ENCODE measurements at regions not wholly inside any gene's neighbourhood (a gene's known extent, or its start where the extent isn't known, plus 50 kb on each side); places are given as distances from the start of the nearest gene placed in this dataset.
"Not testable (repeated sequence)": the region's sequence is repeated elsewhere in the genome, so short reads cannot be mapped to it uniquely, and the experiment has no call there.

- H3K36me3 ChIP-seq (ENCODE audit: insufficient read depth, insufficient read length, low read length), result no peaks in the 10 kb centered on the region
- TF ChIP-seq YY1 (IDR thresholded peaks at IDR 0.05; ENCODE audit: insufficient read depth, insufficient read length) (no peak), SUZ12 (IDR thresholded peaks at IDR 0.05; ENCODE audit: extremely low read depth, insufficient read depth, insufficient read length) (no peak), ZNF274 (IDR thresholded peaks at IDR 0.05; ENCODE audit: low read depth, low read length) (no peak)
- H3K4me1 ChIP-seq (ENCODE audit: insufficient read depth, insufficient read length), result no peaks in the 10 kb centered on the region
- H3K9ac ChIP-seq (ENCODE audit: insufficient read length, low read depth), result no peak overlapping the region
- no peaks in the 10 kb centered on the region for H3K9me3 ChIP-seq (ENCODE audit: insufficient read depth, low read length)
- no peak for DNase-seq (ENCODE audit: low read depth, low spot score)
- H3K4me3 ChIP-seq (ENCODE audit: insufficient read length, low read depth), result no peak overlapping the region
- peaks cover 4% of the 10 kb centered on the region for H3K27me3 ChIP-seq (ENCODE audit: insufficient read depth, insufficient read length)
Measured at GRCh38 chr5:1637639-1638481, 114.1 kb upstream of the LPCAT1 start.

- no peak for TF ChIP-seq YY1 (IDR thresholded peaks at IDR 0.05; ENCODE audit: insufficient read depth, insufficient read length)
- no peaks in the 10 kb centered on the region for H3K4me1 ChIP-seq (ENCODE audit: insufficient read depth, insufficient read length)
- no peaks in the 10 kb centered on the region for H3K9me3 ChIP-seq (ENCODE audit: insufficient read depth, low read length)
- H3K4me3 ChIP-seq (ENCODE audit: insufficient read length, low read depth), result no peak overlapping the region
- H3K9ac ChIP-seq (ENCODE audit: insufficient read length, low read depth), result no peak overlapping the region
- no peaks in the 10 kb centered on the region for H3K27me3 ChIP-seq (ENCODE audit: insufficient read depth, insufficient read length)
- H3K36me3 ChIP-seq (ENCODE audit: insufficient read depth, insufficient read length, low read length), result no peaks in the 10 kb centered on the region
- no peak for DNase-seq (ENCODE audit: low read depth, low spot score)
Measured at GRCh38 chr5:1636981-1637638, 113.3 kb upstream of the LPCAT1 start.

- not testable (repeated sequence) for H3K4me1 ChIP-seq (ENCODE audit: insufficient read depth, insufficient read length); DNase-seq (ENCODE audit: low read depth, low spot score); H3K9me3 ChIP-seq (ENCODE audit: insufficient read depth, low read length); H3K4me3 ChIP-seq (ENCODE audit: insufficient read length, low read depth); H3K27me3 ChIP-seq (ENCODE audit: insufficient read depth, insufficient read length); H3K36me3 ChIP-seq (ENCODE audit: insufficient read depth, insufficient read length, low read length); H3K9ac ChIP-seq (ENCODE audit: insufficient read length, low read depth)
Measured at GRCh38 chr5:1636208-1636770, 112.5 kb upstream of the LPCAT1 start.

- H3K9ac ChIP-seq (ENCODE audit: insufficient read length, low read depth); H3K9me3 ChIP-seq (ENCODE audit: insufficient read depth, low read length); H3K4me1 ChIP-seq (ENCODE audit: insufficient read depth, insufficient read length); H3K27me3 ChIP-seq (ENCODE audit: insufficient read depth, insufficient read length); H3K4me3 ChIP-seq (ENCODE audit: insufficient read length, low read depth); DNase-seq (ENCODE audit: low read depth, low spot score); H3K36me3 ChIP-seq (ENCODE audit: insufficient read depth, insufficient read length, low read length): not testable (repeated sequence)
Measured at GRCh38 chr5:1635477-1635876, 111.7 kb upstream of the LPCAT1 start.

GRCh38 chr5:1634337-1634661 lies 110.5 kb upstream of the LPCAT1 start:
- no peaks in the 10 kb centered on the region for H3K9me3 ChIP-seq (ENCODE audit: insufficient read depth, low read length)
- no peaks in the 10 kb centered on the region for H3K4me1 ChIP-seq (ENCODE audit: insufficient read depth, insufficient read length)
- TF ChIP-seq YY1 (IDR thresholded peaks at IDR 0.05; ENCODE audit: insufficient read depth, insufficient read length) (no peak), ZNF274 (IDR thresholded peaks at IDR 0.05; ENCODE audit: low read depth, low read length) (no peak), SUZ12 (IDR thresholded peaks at IDR 0.05; ENCODE audit: extremely low read depth, insufficient read depth, insufficient read length) (no peak)
- DNase-seq (ENCODE audit: low read depth, low spot score), result no peak
- H3K4me3 ChIP-seq (ENCODE audit: insufficient read length, low read depth), result peak overlapping the region; percentile 55
- peak overlapping the region; percentile 88 for H3K9ac ChIP-seq (ENCODE audit: insufficient read length, low read depth)
- H3K27me3 ChIP-seq (ENCODE audit: insufficient read depth, insufficient read length), result no peaks in the 10 kb centered on the region
- no peaks in the 10 kb centered on the region for H3K36me3 ChIP-seq (ENCODE audit: insufficient read depth, insufficient read length, low read length)

GRCh38 chr5:1633605-1634336 lies 110.0 kb upstream of the LPCAT1 start:
- Histone ChIP-seq H3K9me3 (ENCODE audit: insufficient read depth, low read length) (no peaks in the 10 kb centered on the region), H3K27me3 (ENCODE audit: insufficient read depth, insufficient read length) (no peaks in the 10 kb centered on the region), H3K9ac (ENCODE audit: insufficient read length, low read depth) (peak overlapping the region; percentile 88), H3K4me1 (ENCODE audit: insufficient read depth, insufficient read length) (no peaks in the 10 kb centered on the region), H3K36me3 (ENCODE audit: insufficient read depth, insufficient read length, low read length) (no peaks in the 10 kb centered on the region), H3K4me3 (ENCODE audit: insufficient read length, low read depth) (peak overlapping the region; percentile 55)
- no peak for TF ChIP-seq ZNF274 (IDR thresholded peaks at IDR 0.05; ENCODE audit: low read depth, low read length)
- no peak for TF ChIP-seq SUZ12 (IDR thresholded peaks at IDR 0.05; ENCODE audit: extremely low read depth, insufficient read depth, insufficient read length)
- no peak for TF ChIP-seq YY1 (IDR thresholded peaks at IDR 0.05; ENCODE audit: insufficient read depth, insufficient read length)
- DNase-seq (ENCODE audit: low read depth, low spot score), result peak; percentile 65

GRCh38 chr5:1631004-1631403 lies 107.2 kb upstream of the LPCAT1 start:
- H3K4me1 ChIP-seq (ENCODE audit: insufficient read depth, insufficient read length); H3K36me3 ChIP-seq (ENCODE audit: insufficient read depth, insufficient read length, low read length); H3K9me3 ChIP-seq (ENCODE audit: insufficient read depth, low read length); H3K9ac ChIP-seq (ENCODE audit: insufficient read length, low read depth); H3K27me3 ChIP-seq (ENCODE audit: insufficient read depth, insufficient read length); DNase-seq (ENCODE audit: low read depth, low spot score); H3K4me3 ChIP-seq (ENCODE audit: insufficient read length, low read depth): not testable (repeated sequence)

GRCh38 chr5:1626397-1626796 lies 102.6 kb upstream of the LPCAT1 start:
- not testable (repeated sequence) for H3K9ac ChIP-seq (ENCODE audit: insufficient read length, low read depth); H3K36me3 ChIP-seq (ENCODE audit: insufficient read depth, insufficient read length, low read length); H3K4me1 ChIP-seq (ENCODE audit: insufficient read depth, insufficient read length); H3K27me3 ChIP-seq (ENCODE audit: insufficient read depth, insufficient read length); DNase-seq (ENCODE audit: low read depth, low spot score); H3K9me3 ChIP-seq (ENCODE audit: insufficient read depth, low read length); H3K4me3 ChIP-seq (ENCODE audit: insufficient read length, low read depth)

- H3K9me3 ChIP-seq (ENCODE audit: insufficient read depth, low read length); H3K36me3 ChIP-seq (ENCODE audit: insufficient read depth, insufficient read length, low read length); H3K4me1 ChIP-seq (ENCODE audit: insufficient read depth, insufficient read length); H3K4me3 ChIP-seq (ENCODE audit: insufficient read length, low read depth); H3K27me3 ChIP-seq (ENCODE audit: insufficient read depth, insufficient read length); DNase-seq (ENCODE audit: low read depth, low spot score); H3K9ac ChIP-seq (ENCODE audit: insufficient read length, low read depth): not testable (repeated sequence)
Measured at GRCh38 chr5:1619531-1619930, 95.8 kb upstream of the LPCAT1 start.

GRCh38 chr5:1618296-1618865 lies 94.6 kb upstream of the LPCAT1 start:
- H3K9me3 ChIP-seq (ENCODE audit: insufficient read depth, low read length); H3K4me1 ChIP-seq (ENCODE audit: insufficient read depth, insufficient read length); H3K4me3 ChIP-seq (ENCODE audit: insufficient read length, low read depth); H3K27me3 ChIP-seq (ENCODE audit: insufficient read depth, insufficient read length); DNase-seq (ENCODE audit: low read depth, low spot score); H3K36me3 ChIP-seq (ENCODE audit: insufficient read depth, insufficient read length, low read length); H3K9ac ChIP-seq (ENCODE audit: insufficient read length, low read depth): not testable (repeated sequence)
